HUES6 (cell line): ENCODE measurements at regions not wholly inside any gene's neighbourhood (a gene's known extent, or its start where the extent isn't known, plus 50 kb on each side); places are given as distances from the start of the nearest gene placed in this dataset.

Experiments used
- H3K27ac ChIP-seq: 2 replicates; pipeline ENCODE4 v1.7.0; 2013; ENCODE audit warnings: low read depth, mild to moderate bottlenecking, low read length, inconsistent platforms
- H3K27me3 ChIP-seq: 2 replicates; pipeline ENCODE4 v1.6.1; 2013; ENCODE audit warnings: low read length; ENCODE audit not compliant: control insufficient read depth, insufficient read depth
- H3K36me3 ChIP-seq: 2 replicates; pipeline ENCODE4 v1.6.1; 2013; ENCODE audit warnings: low read length; ENCODE audit not compliant: control insufficient read depth, insufficient read depth
- H3K4me1 ChIP-seq: 2 replicates; pipeline ENCODE4 v1.6.1; 2013; ENCODE audit warnings: low read length; ENCODE audit not compliant: control insufficient read depth, insufficient read depth
- H3K4me3 ChIP-seq: 2 replicates; pipeline ENCODE4 v1.5.1; 2013; ENCODE audit warnings: low read depth, low read length
- H3K9ac ChIP-seq: one replicate; pipeline ENCODE4 v1.6.1; 2013; ENCODE audit warnings: mild to moderate bottlenecking, low read length
- H3K9me3 ChIP-seq: 2 replicates; pipeline ENCODE4 v1.6.1; 2013; ENCODE audit warnings: low read depth, low read length; ENCODE audit not compliant: control insufficient read depth, insufficient read depth

DNA sequence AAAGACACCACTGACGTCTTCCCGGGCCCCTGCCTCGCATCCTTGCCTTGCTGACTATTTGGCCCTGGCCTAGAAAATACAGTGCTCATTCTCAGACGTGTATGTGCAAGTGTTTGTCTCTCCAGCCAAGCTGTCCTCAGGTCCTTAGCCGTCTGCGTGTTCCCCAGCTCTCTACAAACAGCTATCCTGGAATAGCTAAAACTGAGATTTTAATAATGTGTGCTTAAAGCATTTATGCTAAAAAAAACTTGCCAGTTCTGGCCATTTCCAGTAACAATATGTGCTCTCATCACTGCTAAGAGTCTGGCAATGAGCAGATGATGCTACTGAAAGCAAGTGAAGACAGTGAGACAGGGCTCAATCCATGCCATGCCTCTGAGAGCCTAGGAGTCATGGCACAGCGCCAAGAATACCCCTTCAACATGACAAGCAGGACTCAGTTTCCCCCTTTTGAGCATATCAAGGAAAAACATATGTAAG lies 55.7 kb downstream of the IRF2BP2 start:
- H3K27me3 ChIP-seq: no peaks in the 10 kb centered on the region
- no peak overlapping the region for H3K9ac ChIP-seq
- H3K4me3 ChIP-seq: no peak overlapping the region
- no peaks in the 10 kb centered on the region for H3K9me3 ChIP-seq
- no peak overlapping the region for H3K27ac ChIP-seq
- H3K36me3 ChIP-seq: no peaks in the 10 kb centered on the region
- H3K4me1 ChIP-seq: peaks cover 13% of the 10 kb centered on the region; the same call in 1 of the 2 replicates

DNA sequence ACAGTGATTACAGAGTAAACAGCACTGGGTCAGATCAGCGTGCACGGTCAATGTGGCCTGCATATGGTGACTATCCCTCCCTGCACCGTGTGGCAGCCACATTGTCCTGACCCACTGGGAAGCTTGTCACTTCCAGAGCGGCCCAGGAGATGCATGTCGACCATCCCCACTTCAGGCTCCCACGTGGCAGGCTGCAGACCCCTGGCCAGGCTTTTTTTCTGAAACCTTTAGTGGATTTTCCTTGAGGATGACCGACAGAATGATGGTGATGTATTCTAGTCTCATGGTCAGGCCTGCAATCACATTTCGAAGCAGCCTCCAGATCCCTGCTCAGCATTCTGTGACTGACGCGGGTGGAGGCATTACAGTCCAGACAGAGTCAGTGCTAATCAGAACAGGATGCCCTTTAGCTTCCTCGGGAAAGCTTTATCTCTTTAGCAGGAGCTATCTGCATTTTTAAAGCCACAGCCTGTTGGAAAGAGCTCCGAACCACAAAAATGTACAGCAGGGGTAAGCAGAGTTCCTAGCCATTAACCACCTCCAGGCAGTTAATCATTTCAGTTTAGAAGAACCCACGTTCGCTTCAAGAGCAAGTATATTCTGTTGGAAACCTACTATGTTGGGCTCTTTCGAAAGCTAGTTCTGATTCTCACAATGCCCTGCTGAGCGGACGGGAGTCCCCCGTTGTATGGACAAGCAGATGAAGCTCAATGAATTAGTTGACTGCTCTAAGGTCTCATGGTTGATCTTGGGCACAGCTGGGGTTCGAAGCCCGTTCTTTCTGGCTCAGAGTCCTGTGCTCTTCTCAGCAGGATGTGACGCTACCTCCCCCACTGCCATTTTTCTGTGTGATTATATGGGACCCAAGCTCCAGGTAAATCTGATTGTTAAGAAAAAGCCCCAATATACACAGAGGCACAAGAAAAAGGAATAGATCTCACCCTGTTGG lies 56.5 kb downstream of the IRF2BP2 start:
- Histone ChIP-seq H3K9ac (no peak overlapping the region), H3K36me3 (no peaks in the 10 kb centered on the region), H3K4me1 (peaks cover 13% of the 10 kb centered on the region; the same call in 1 of the 2 replicates), H3K27ac (no peak overlapping the region), H3K27me3 (no peaks in the 10 kb centered on the region), H3K4me3 (no peak overlapping the region), H3K9me3 (no peaks in the 10 kb centered on the region)

DNA sequence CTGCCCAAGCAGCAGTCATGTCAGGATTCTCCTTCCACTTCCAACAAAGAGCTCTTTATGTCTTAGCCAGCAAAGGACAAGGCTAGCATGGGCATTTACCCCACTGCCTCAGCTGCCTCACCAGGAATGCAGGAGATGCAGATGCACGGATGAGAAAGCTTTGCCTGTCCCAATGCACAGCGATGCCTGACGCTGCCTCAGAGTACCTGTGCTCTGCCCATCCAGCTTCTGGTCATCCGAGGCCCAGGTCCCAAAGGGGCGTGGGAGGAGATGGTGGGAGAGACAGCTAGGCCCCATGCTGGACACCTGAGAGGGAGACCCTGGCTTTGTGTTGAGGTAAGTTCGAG lies 59.0 kb downstream of the IRF2BP2 start:
- H3K4me3 ChIP-seq: no peak overlapping the region
- no peaks in the 10 kb centered on the region for H3K27me3 ChIP-seq
- no peak overlapping the region for H3K9ac ChIP-seq
- no peaks in the 10 kb centered on the region for H3K36me3 ChIP-seq
- H3K9me3 ChIP-seq: no peaks in the 10 kb centered on the region
- peaks cover 13% of the 10 kb centered on the region; the same call in 1 of the 2 replicates for H3K4me1 ChIP-seq
- H3K27ac ChIP-seq: no peak overlapping the region

DNA sequence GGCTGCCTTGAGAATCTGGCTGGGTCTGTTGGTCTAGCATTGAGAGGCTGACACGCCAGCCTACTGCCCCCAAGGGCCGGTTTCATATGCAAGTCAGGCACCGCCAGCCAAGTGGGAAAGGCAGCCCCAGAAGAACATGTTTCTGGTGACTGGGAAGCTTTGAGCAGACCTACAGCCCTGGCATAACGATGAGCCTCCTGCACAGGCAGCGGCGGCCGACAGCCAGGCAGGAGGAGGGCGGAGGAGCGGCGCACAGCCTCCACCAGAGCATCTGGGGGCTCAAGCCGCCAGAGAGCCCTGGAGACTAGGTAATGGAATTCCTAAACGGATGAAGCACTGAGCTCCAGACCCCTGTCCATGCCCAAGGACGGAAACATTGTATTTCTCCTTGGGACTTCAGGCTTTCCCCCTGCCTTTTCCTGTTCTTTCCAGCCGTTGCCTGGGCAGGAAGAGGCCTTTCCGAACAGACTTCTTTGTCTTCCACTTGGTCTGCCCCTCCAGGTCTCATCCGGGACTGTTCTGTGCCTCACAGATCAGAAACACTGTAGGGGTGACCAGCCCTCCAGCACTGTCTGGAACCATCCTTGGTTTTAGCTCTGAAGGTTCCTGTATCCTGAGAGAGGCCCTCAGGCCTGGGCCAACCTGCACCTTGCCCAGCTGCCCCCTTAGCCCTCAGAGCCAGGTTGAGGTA lies 59.5 kb downstream of the IRF2BP2 start:
- H3K36me3 ChIP-seq: no peaks in the 10 kb centered on the region
- H3K9me3 ChIP-seq: no peaks in the 10 kb centered on the region
- H3K4me3 ChIP-seq: no peak overlapping the region
- H3K27ac ChIP-seq: no peak overlapping the region
- no peaks in the 10 kb centered on the region for H3K27me3 ChIP-seq
- H3K4me1 ChIP-seq: peaks cover 18% of the 10 kb centered on the region; the same call in 1 of the 2 replicates
- H3K9ac ChIP-seq: no peak overlapping the region

DNA sequence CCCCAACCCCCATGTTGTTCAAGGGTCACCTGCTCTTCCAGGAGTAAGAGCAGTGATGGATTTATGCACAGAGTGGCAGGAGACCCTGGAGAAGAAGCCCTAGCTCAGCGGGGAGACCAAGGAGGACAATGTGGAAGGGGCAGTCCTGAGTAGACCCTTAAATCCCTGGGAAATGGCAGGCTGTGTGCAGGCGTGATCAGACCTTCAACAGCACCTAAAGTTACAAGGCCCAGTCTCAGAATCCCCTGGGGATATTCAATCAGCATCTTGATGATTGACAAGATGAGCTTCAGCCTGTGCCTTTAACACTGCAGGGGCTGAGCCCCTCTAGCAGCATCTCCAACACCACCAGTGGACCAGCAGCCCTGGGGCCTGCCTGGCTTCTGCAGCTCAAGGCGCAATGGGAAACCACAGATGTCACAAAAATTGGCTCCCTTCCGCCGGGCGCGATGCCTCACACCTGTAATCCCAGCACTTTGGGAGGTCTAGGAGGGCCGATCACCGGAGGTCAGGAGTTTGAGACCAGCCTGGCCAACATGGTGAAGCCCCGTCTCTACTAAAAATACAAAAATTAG lies 60.4 kb downstream of the IRF2BP2 start:
- no peaks in the 10 kb centered on the region for H3K36me3 ChIP-seq
- H3K9ac ChIP-seq: no peak overlapping the region
- H3K27me3 ChIP-seq: no peaks in the 10 kb centered on the region
- H3K4me3 ChIP-seq: no peak overlapping the region
- H3K9me3 ChIP-seq: no peaks in the 10 kb centered on the region
- peaks cover 20% of the 10 kb centered on the region; the same call in 1 of the 2 replicates for H3K4me1 ChIP-seq
- H3K27ac ChIP-seq: no peak overlapping the region

DNA sequence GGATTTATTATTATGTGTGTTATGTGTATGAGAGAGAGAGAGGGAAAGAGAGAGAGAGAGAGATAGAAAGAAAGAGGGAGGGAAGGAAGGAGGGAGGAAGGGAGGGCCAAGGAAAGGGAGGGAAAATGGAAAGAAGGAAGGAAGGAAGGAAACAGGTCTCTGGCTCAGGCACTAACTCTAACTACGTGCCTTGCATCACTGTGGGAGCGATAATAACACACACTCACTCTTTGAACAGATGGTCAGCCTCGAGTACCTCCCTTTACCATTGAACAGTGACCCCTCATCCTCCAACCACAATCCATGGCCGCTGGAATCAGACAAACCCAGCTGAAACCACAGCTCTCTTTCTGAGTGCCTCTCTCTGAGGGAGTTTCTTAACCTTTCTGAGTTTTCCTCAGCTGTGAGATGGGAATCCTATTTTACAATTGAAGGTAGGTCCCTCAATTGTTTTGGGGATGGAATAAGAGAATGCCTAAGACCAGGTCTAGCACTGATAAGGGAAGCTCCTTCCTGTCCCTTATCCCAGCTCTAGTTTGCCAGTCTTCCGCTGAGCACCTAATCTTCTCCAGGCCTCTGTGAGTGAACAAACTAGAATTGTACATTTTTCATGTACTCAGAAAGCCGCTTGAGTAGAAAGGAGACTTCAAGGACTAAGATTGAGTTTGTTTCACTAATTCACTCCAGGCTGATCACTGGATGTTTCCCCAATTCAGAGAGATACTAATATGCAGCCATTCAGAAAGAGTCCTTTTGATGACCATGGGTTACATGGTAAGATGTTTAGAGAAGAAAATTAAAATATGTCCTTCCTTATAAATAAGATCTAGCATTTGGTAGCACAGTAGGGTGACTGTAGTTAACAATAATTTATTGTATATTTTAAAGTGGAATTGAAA lies 62.8 kb downstream of the IRF2BP2 start:
- Histone ChIP-seq H3K36me3 (no peaks in the 10 kb centered on the region), H3K9ac (no peak overlapping the region), H3K4me1 (peaks cover 17% of the 10 kb centered on the region; the same call in 1 of the 2 replicates), H3K4me3 (no peak overlapping the region), H3K27me3 (no peaks in the 10 kb centered on the region), H3K9me3 (no peaks in the 10 kb centered on the region), H3K27ac (no peak overlapping the region)

DNA sequence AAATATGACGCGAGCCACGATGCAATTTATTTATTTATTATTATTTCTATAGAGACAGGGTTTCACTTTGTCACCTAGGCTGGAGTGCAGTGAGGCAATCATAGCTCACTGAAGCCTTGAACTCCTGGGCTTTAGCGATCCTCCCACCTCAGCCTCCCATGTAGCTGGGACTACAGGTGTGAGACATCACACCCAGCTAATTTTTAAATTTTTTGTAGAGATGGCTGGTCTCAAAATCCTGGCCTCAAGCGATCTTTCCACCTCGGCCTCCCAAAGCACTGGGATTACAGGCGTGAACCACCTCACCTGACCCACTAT lies 63.6 kb downstream of the IRF2BP2 start:
- H3K9me3 ChIP-seq: no peaks in the 10 kb centered on the region
- no peak overlapping the region for H3K9ac ChIP-seq
- peaks cover 17% of the 10 kb centered on the region; the same call in 1 of the 2 replicates for H3K4me1 ChIP-seq
- no peak overlapping the region for H3K4me3 ChIP-seq
- H3K27ac ChIP-seq: no peak overlapping the region
- H3K36me3 ChIP-seq: no peaks in the 10 kb centered on the region
- H3K27me3 ChIP-seq: no peaks in the 10 kb centered on the region

DNA sequence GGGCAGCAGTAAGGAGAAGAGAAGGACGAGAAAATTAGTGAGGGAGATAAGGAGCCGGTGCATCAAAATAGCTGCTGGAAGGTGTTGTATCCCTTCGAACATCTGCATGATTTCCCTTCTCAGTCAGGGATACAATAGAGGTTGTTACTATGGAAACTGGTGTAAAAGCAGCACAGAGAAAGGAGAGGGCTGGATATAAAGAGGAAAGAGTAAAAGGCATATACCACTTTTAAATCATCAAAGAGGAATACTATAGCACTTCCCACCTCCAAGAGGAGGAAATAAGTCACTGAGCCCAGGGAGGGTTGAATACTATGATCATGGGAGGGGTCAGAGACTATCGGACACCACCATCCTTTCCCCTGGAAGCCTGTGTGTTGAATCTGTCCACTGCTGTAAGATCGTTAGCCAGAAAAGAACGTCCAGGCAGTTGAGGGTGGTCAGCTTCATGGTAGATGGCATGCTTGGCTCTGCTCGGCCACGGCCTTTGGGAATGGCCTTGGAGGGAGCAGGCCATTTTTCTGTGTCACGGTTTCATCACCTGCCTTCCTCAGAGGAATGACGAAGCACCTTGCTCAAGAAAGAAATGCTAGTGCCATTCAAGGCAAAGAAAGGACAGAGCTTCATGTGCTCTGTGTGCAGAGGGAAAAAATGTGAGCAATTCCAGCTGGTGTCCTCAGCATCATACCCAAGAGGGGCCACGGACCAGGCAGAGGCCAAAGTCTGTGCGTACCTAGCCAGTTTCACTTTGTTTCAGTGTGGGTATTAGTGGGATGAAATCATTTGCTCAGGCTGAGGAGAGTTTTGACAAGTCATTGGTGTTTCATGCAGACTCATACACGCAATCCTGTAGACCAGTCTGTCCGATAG lies 64.2 kb downstream of the IRF2BP2 start:
- no peak overlapping the region for H3K4me3 ChIP-seq
- no peak overlapping the region for H3K9ac ChIP-seq

DNA sequence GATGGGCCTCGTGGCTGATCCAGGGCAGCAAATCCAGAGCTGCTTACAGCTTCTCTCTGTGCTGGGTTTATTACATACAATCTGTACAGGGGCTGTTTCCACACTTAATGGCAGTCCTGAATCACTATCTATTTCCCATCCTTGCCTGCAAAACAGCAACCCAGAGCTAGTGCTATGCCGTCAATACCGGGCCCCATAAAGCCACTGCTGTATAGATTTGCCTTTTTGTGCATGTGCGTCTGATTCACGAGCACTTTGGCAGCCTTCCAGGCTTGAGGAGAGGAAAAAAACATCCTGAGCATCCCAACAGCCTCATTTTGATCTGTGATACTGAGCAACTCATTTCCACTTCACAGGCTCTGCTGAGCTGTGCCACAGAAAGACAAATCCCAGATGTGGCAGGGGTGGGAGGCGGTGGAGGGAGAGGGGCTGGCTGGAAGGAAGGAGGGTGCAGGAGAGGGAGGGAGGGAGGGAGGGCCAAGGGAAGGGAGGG lies 65.2 kb upstream of the TARBP1 start:
- H3K4me3 ChIP-seq: no peak overlapping the region
- H3K4me1 ChIP-seq: peaks cover 11% of the 10 kb centered on the region; the same call in 1 of the 2 replicates
- no peaks in the 10 kb centered on the region for H3K9me3 ChIP-seq

More for the DNA sequence above, 64.2 kb downstream of the IRF2BP2 start:
- Histone ChIP-seq H3K27me3 (no peaks in the 10 kb centered on the region), H3K9me3 (no peaks in the 10 kb centered on the region), H3K27ac (no peak overlapping the region), H3K36me3 (no peaks in the 10 kb centered on the region), H3K4me1 (peaks cover 16% of the 10 kb centered on the region; the same call in 1 of the 2 replicates)

More for the DNA sequence above, 65.2 kb upstream of the TARBP1 start:
- no peak overlapping the region for H3K27ac ChIP-seq
- H3K27me3 ChIP-seq: no peaks in the 10 kb centered on the region
- H3K9ac ChIP-seq: no peak overlapping the region
- no peaks in the 10 kb centered on the region for H3K36me3 ChIP-seq
